Hepatocyte (in vitro differentiated cells): ENCODE measurements at regions not wholly inside any gene's neighbourhood (a gene's known extent, or its start where the extent isn't known, plus 50 kb on each side); places are given as distances from the start of the nearest gene placed in this dataset.
A peak's percentile ranks its signal among the peaks of the same experiment; 100 is the strongest.
"Not testable (repeated sequence)": the region's sequence is repeated elsewhere in the genome, so short reads cannot be mapped to it uniquely, and the experiment has no call there.

Experiments used
- EZH2 ChIP-seq: fragments of 200-600 bp; sonication (generic); IDR thresholded peaks from 2 replicates; pipeline ENCODE4 v1.6.1; 2016; ENCODE audit warnings: antibody characterized with exemption, mild to moderate bottlenecking, borderline replicate concordance
- TF ChIP-seq, protein P1 (sequence below): fragments of 200-600 bp; sonication (generic); IDR thresholded peaks from 2 replicates; pipeline ENCODE4 v1.5.1; 2016; ENCODE audit warnings: antibody characterized with exemption, mild to moderate bottlenecking; ENCODE audit not compliant: poor library complexity

DNA sequence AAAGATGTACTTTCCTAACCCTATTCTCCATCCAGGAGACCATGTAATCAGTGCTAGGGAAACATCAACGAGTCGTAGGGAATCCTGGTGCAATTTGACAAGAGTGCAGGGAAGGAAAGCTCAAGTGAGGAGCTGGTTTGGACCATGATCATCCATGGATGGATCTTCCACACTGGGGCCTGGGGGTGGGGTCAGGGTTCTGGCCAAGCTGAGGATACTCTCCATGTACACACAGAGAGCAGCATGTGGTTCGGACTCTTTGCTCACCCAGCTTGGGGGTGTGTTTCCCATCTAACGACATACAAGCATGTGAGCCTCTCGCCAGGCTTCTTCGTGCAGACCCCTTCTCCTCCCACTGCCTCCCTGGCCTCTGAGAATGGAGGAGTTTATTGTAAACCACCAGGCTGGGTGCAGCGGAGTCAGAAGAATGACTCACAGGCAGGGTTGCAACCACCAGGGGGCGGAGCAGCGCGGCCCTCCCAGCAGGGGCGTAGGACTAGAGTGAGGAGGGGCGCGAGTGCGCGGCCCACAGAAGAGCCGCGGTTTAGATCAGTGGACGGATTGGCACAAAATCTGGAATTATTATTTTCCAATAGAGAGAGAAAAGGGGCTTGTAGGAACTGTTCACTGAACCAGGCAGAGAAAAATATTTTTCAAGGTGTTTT, 530.0 kb upstream of the B3GAT1 start:
- TF ChIP-seq, protein P1, sequence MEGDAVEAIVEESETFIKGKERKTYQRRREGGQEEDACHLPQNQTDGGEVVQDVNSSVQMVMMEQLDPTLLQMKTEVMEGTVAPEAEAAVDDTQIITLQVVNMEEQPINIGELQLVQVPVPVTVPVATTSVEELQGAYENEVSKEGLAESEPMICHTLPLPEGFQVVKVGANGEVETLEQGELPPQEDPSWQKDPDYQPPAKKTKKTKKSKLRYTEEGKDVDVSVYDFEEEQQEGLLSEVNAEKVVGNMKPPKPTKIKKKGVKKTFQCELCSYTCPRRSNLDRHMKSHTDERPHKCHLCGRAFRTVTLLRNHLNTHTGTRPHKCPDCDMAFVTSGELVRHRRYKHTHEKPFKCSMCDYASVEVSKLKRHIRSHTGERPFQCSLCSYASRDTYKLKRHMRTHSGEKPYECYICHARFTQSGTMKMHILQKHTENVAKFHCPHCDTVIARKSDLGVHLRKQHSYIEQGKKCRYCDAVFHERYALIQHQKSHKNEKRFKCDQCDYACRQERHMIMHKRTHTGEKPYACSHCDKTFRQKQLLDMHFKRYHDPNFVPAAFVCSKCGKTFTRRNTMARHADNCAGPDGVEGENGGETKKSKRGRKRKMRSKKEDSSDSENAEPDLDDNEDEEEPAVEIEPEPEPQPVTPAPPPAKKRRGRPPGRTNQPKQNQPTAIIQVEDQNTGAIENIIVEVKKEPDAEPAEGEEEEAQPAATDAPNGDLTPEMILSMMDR: peak; percentile 32
- not testable (repeated sequence) for TF ChIP-seq EZH2
